ENCODE measurements at regions not wholly inside any gene's neighbourhood (a gene's known extent, or its start where the extent isn't known, plus 50 kb on each side); places are given as distances from the start of the nearest gene placed in this dataset.

DNA sequence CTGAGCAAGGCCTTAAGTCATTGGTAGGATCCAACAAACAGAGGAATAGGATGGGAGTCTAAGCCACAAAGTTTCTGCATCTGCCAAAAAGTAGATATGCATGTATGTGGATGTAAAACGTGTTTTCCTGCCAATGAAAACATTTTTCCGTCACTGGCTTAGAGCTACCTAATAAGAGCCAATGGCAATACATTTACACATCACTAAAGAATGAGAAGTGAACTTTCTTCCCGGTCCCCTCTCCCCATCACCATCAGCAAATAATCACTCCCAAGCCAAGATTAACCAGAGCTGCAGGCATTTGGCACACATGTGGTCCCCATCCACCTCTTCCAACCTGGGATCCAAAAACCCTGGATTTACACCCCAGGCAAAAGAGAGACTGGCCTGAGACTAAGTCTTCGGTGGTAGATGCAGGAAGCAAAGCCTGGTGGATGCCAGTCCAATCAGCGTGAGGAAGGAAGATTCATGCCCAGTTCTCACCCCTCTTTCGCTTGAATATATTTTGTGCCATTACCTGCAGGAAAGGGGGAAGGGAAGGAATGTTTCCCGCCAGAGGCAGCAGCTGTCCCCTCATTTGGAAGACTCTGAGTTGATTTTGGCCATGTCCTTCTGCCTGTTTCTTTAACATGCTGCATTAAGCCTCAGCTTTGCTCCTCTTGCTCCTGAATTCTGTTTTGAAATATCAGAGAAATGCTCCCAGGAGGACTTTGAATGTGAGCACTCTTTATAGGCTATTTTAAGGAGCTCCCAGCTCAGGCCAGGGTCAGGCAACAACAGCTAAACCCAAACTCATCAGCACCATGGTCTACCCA, 131.4 kb downstream of the CHIC2 start:
- no peak for DNase-seq
- Histone ChIP-seq H3K36me3 (no peaks in the 10 kb centered on the region), H3K9me3 (replicated peaks) (no peaks in the 10 kb centered on the region), H3K4me3 (no peak overlapping the region), H3K27me3 (ENCODE audit: low read depth) (peaks cover 14% of the 10 kb centered on the region), H3K4me1 (peaks cover 7% of the 10 kb centered on the region), H3K27ac (replicated peaks) (no peak overlapping the region)
- intact Hi-C loops (cut with micrococcal nuclease): loop anchor here (2.0 kb wide), 1 partner anchor 280 kb away; no protein-coding TSS in a partner anchor
- TF ChIP-seq, protein P1, sequence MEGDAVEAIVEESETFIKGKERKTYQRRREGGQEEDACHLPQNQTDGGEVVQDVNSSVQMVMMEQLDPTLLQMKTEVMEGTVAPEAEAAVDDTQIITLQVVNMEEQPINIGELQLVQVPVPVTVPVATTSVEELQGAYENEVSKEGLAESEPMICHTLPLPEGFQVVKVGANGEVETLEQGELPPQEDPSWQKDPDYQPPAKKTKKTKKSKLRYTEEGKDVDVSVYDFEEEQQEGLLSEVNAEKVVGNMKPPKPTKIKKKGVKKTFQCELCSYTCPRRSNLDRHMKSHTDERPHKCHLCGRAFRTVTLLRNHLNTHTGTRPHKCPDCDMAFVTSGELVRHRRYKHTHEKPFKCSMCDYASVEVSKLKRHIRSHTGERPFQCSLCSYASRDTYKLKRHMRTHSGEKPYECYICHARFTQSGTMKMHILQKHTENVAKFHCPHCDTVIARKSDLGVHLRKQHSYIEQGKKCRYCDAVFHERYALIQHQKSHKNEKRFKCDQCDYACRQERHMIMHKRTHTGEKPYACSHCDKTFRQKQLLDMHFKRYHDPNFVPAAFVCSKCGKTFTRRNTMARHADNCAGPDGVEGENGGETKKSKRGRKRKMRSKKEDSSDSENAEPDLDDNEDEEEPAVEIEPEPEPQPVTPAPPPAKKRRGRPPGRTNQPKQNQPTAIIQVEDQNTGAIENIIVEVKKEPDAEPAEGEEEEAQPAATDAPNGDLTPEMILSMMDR (IDR thresholded peaks at IDR 0.05; ENCODE audit: borderline replicate concordance): no peak

DNA sequence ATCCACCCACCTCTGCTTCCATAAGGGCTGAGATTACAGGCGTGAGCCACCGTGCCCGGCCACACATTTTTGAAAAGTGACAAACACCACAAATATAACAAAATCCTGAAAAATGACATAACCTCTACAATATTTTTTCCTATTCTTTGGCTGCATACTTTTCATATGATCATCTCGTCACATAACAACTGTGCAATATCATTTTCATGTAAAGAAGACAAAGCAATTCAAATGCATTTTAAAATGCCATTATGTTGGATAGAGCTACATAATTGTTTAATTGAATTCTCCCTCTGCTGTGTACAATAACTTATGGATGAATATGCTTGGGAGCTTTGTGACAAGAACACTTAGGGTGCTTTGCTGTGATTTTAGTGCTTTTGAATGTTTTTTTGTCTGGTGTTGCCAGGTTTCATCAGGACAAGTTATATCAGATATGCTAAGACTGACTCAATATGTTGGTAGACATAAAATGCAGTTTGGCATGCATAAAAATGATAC, 132.9 kb downstream of the CHIC2 start:
- no peak for DNase-seq
- intact Hi-C loops (cut with micrococcal nuclease): no loop called here

GRCh38 chr4:53929955-53930798, 134.2 kb downstream of the CHIC2 start:
- peaks cover 18% of the 10 kb centered on the region for H3K27me3 ChIP-seq (ENCODE audit: low read depth)
- intact Hi-C loops (cut with micrococcal nuclease): no loop called here
- peak; percentile 50 for DNase-seq

More for the DNA sequence above, 132.9 kb downstream of the CHIC2 start:
- no peak overlapping the region for H3K27ac ChIP-seq (replicated peaks)
- H3K4me3 ChIP-seq: no peak overlapping the region
- no peaks in the 10 kb centered on the region for H3K36me3 ChIP-seq
- H3K9me3 ChIP-seq (replicated peaks): no peaks in the 10 kb centered on the region
- peaks cover 14% of the 10 kb centered on the region for H3K27me3 ChIP-seq (ENCODE audit: low read depth)
- H3K4me1 ChIP-seq: peaks cover 7% of the 10 kb centered on the region
- TF ChIP-seq, protein P1 (IDR thresholded peaks at IDR 0.05; ENCODE audit: borderline replicate concordance): no peak

DNA sequence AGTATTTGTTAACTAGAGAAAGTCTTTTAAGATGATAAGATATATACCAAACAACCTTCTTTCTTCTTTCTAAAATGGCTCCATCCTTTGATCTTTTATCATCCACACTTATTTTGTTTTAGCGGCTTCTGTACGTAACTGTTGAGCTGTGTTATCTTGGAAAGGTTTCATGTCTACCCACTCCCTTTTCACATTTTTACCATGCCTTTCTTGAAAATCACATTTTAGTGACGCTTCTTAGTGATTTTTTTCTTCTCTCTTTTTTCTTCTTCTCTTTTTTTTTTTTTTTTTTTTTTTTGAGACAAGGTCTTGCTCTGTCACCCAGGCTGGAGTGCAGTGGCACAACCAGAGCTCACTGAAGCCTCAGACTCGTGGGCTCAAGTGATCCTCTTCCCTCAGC, 135.1 kb downstream of the CHIC2 start:
- H3K27me3 ChIP-seq (ENCODE audit: low read depth): peaks cover 26% of the 10 kb centered on the region

More at GRCh38 chr4:53929955-53930798, 134.2 kb downstream of the CHIC2 start:
- TF ChIP-seq, protein P1 (IDR thresholded peaks at IDR 0.05; ENCODE audit: borderline replicate concordance): peak; percentile 82
- Histone ChIP-seq H3K4me3 (no peak overlapping the region), H3K36me3 (no peaks in the 10 kb centered on the region), H3K9me3 (replicated peaks) (no peaks in the 10 kb centered on the region), H3K4me1 (peaks cover 7% of the 10 kb centered on the region), H3K27ac (replicated peaks) (no peak overlapping the region)

GRCh38 chr4:53928825-53929224, 135.6 kb downstream of the CHIC2 start:
- Histone ChIP-seq H3K27ac (replicated peaks) (no peak overlapping the region), H3K27me3 (ENCODE audit: low read depth) (peaks cover 31% of the 10 kb centered on the region), H3K36me3 (no peaks in the 10 kb centered on the region), H3K9me3 (replicated peaks) (no peaks in the 10 kb centered on the region), H3K4me3 (no peak overlapping the region), H3K4me1 (peaks cover 7% of the 10 kb centered on the region)
- no peak for DNase-seq
- TF ChIP-seq, protein P1 (IDR thresholded peaks at IDR 0.05; ENCODE audit: borderline replicate concordance): no peak
- intact Hi-C loops (cut with micrococcal nuclease): no loop called here

More for the DNA sequence above, 135.1 kb downstream of the CHIC2 start:
- Histone ChIP-seq H3K4me3 (no peak overlapping the region), H3K27ac (replicated peaks) (no peak overlapping the region), H3K9me3 (replicated peaks) (no peaks in the 10 kb centered on the region), H3K36me3 (no peaks in the 10 kb centered on the region), H3K4me1 (peaks cover 7% of the 10 kb centered on the region)
- intact Hi-C loops (cut with micrococcal nuclease): no loop called here
- DNase-seq: no peak
- TF ChIP-seq, protein P1 (IDR thresholded peaks at IDR 0.05; ENCODE audit: borderline replicate concordance): no peak
